ENCODE measurements at regions not wholly inside any gene's neighbourhood (a gene's known extent, or its start where the extent isn't known, plus 50 kb on each side); places are given as distances from the start of the nearest gene placed in this dataset.

GRCh38 chr21:25246546-25246945, 360.7 kb downstream of the MRPL39 start:
- no peak overlapping the region for H3K4me3 ChIP-seq (ENCODE audit: low read depth, low read length)
- in situ Hi-C loops (cut with HindIII; ENCODE audit: low sequenced_read_pairs): no loop called here
- DNase-seq (ENCODE audit: low read depth, low spot score): no peak
- TF ChIP-seq CTCF (IDR thresholded peaks at IDR 0.05; ENCODE audit: low read depth, low read length): no peak

- no peak overlapping the region for H3K4me3 ChIP-seq (ENCODE audit: low read depth, low read length)
- in situ Hi-C loops (cut with HindIII; ENCODE audit: low sequenced_read_pairs): no loop called here
- DNase-seq (ENCODE audit: low read depth, low spot score): no peak
- no peak for TF ChIP-seq CTCF (IDR thresholded peaks at IDR 0.05; ENCODE audit: low read depth, low read length)
Measured at GRCh38 chr21:25244735-25245134, 362.5 kb downstream of the MRPL39 start.

- DNase-seq (ENCODE audit: low read depth, low spot score): no peak
- TF ChIP-seq CTCF (IDR thresholded peaks at IDR 0.05; ENCODE audit: low read depth, low read length): no peak
- in situ Hi-C loops (cut with HindIII; ENCODE audit: low sequenced_read_pairs): no loop called here
- no peak overlapping the region for H3K4me3 ChIP-seq (ENCODE audit: low read depth, low read length)
Measured at GRCh38 chr21:25243808-25244207, 363.5 kb downstream of the MRPL39 start.

GRCh38 chr21:25240974-25241373, 366.3 kb downstream of the MRPL39 start:
- in situ Hi-C loops (cut with HindIII; ENCODE audit: low sequenced_read_pairs): no loop called here
- no peak for DNase-seq (ENCODE audit: low read depth, low spot score)
- H3K4me3 ChIP-seq (ENCODE audit: low read depth, low read length): no peak overlapping the region
- no peak for TF ChIP-seq CTCF (IDR thresholded peaks at IDR 0.05; ENCODE audit: low read depth, low read length)

GRCh38 chr21:25234857-25235801, 372.2 kb downstream of the MRPL39 start:
- no peak for DNase-seq (ENCODE audit: low read depth, low spot score)
- H3K4me3 ChIP-seq (ENCODE audit: low read depth, low read length): no peak overlapping the region
- in situ Hi-C loops (cut with HindIII; ENCODE audit: low sequenced_read_pairs): no loop called here
- no peak for TF ChIP-seq CTCF (IDR thresholded peaks at IDR 0.05; ENCODE audit: low read depth, low read length)

GRCh38 chr21:25220954-25221353, 386.3 kb downstream of the MRPL39 start:
- TF ChIP-seq CTCF (IDR thresholded peaks at IDR 0.05; ENCODE audit: low read depth, low read length): no peak
- no peak for DNase-seq (ENCODE audit: low read depth, low spot score)
- in situ Hi-C loops (cut with HindIII; ENCODE audit: low sequenced_read_pairs): no loop called here
- H3K4me3 ChIP-seq (ENCODE audit: low read depth, low read length): no peak overlapping the region
